Cardiac fibroblast (primary cell): ENCODE measurements at regions not wholly inside any gene's neighbourhood (a gene's known extent, or its start where the extent isn't known, plus 50 kb on each side); places are given as distances from the start of the nearest gene placed in this dataset.

Source experiments
- DNase-seq, 2 donors: peaks; one replicate each; pipeline versions ENCODE4 v3.0.0 to v3.0.0-alpha.2; 2010; ENCODE audit warnings: low read depth in 2 of 2
- H3K4me3 ChIP-seq, 2 donors: replicated peaks in 1 of 2; 1 replicate in 1 of 2; 2 replicates in 1 of 2; pipeline ENCODE4 v1.5.1; 2011; ENCODE audit warnings: low read depth in 2 of 2, low read length in 2 of 2, mild to moderate bottlenecking in 2 of 2, moderate library complexity in 1 of 2
- TF ChIP-seq, protein P1 (sequence below): IDR thresholded peaks from one replicate; pipeline ENCODE4 v1.5.1; 2011; ENCODE audit warnings: low read depth, mild to moderate bottlenecking, low read length, inconsistent platforms

GRCh38 chr4:189420572-189420971, 520.1 kb upstream of the FRG1 start:
- TF ChIP-seq, protein P1, sequence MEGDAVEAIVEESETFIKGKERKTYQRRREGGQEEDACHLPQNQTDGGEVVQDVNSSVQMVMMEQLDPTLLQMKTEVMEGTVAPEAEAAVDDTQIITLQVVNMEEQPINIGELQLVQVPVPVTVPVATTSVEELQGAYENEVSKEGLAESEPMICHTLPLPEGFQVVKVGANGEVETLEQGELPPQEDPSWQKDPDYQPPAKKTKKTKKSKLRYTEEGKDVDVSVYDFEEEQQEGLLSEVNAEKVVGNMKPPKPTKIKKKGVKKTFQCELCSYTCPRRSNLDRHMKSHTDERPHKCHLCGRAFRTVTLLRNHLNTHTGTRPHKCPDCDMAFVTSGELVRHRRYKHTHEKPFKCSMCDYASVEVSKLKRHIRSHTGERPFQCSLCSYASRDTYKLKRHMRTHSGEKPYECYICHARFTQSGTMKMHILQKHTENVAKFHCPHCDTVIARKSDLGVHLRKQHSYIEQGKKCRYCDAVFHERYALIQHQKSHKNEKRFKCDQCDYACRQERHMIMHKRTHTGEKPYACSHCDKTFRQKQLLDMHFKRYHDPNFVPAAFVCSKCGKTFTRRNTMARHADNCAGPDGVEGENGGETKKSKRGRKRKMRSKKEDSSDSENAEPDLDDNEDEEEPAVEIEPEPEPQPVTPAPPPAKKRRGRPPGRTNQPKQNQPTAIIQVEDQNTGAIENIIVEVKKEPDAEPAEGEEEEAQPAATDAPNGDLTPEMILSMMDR = no peak

DNA sequence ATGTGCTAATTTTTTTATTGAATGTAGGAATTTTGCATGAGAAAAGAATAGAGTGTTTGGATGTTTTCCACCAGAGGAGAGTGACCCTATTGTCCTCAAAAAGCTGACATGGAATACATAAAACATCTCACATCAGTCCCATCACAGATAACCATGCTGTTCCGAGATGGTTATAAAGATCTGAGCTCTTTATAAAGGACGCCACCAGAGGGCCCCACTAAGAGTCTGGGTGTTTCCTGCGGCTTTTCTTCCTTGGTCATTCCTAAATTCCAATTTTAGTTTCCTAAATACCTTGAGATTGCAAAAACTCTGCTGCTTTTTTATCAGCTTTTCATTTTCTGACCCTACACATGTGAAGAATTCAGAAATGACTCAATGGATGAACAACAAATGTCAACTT, 504.5 kb upstream of the FRG1 start:
- no peak for DNase-seq
- TF ChIP-seq, protein P1 = no peak
- no peak overlapping the region for H3K4me3 ChIP-seq

More at GRCh38 chr4:189420572-189420971, 520.1 kb upstream of the FRG1 start:
- no peak overlapping the region for H3K4me3 ChIP-seq
- no peak for DNase-seq

DNA sequence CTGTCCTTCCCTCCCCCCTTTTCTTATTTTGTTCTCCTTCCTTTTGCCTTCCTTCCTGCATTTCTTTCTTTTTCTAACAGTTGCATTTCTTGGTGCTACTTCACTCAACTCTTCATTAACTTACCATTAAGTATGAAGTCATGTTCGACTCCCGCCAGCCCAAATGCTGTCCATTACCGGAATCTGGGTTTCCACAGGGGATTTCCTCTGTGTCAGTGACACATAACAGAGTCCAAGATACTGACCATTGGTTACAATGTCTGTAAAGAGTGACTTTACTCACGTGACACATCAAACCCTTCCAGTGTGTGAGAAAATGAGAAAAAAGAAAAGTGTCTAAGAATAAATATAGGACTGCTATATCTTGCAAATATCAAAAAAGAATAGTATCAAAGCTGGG, 500.0 kb upstream of the FRG1 start:
- no peak overlapping the region for H3K4me3 ChIP-seq
- TF ChIP-seq, protein P1 = no peak
- DNase-seq = no peak

- TF ChIP-seq, protein P1 = no peak
- no peak overlapping the region for H3K4me3 ChIP-seq
- DNase-seq = no peak
These were observed 497.3 kb upstream of the FRG1 start for GRCh38 chr4:189443341-189443740.

DNA sequence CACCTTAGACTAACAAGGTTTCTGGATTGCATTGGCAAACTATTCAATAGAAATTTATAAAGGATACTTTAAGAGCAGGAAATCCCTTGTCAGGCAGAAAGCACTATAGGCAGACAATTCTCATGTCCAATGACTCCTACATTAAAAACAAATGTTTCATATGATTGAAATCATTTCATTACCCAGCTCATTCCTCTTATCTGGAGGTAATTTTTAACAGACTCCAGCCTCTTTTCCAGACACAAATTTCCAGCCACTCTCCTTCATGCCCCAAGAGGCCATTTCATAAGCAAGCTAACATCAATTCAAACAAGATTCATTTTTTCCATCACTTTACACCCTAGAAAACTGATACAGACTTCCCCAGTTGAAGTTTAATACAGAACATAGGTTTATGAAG, 495.1 kb upstream of the FRG1 start:
- TF ChIP-seq, protein P1 = no peak
- no peak for DNase-seq
- no peak overlapping the region for H3K4me3 ChIP-seq

DNA sequence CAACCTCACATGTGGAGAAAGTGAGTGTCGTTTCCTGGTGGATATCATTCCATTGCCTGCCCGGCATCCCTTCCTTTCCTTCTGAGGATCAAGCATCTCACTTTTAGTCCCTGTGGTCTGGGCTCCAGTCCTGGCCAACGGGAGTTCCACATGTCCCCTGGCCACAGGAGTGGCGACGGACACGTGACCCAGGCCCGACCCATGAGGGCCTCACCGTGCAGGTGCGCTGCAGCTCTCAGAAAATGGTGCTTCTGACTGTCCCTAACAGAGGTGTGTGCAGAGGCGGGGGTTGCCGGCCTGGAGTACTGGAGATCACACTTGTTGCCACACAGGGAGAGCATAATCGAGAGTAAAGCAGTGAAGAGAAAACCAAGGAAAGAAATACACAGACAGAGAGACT, 476.9 kb upstream of the FRG1 start:
- TF ChIP-seq, protein P1 = no peak
- no peak overlapping the region for H3K4me3 ChIP-seq
- DNase-seq = no peak

DNA sequence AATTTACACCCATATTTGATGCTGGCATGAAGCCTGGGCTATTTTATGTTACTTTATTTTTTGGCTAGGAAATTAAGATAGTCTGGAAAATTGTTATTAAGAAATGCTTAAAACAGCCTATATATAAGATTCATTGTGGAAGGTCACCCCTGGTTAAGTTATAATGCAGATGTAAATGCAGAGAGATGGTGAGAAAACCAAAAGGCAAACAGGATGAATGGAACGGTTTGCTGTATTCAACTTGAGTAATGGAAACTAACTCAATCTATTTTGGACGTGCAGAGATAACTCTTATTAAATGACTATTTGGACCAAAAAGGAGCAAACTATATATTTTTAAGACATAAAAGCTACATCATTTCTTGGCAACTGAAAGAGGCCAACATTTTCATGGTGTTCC, 446.3 kb upstream of the FRG1 start:
- TF ChIP-seq, protein P1 = no peak
- no peak for DNase-seq

More for the DNA sequence above, 446.3 kb upstream of the FRG1 start:
- no peak overlapping the region for H3K4me3 ChIP-seq
